CD4-positive, alpha-beta T cell treated with Interleukin-15 for 1 hour (primary cell): ENCODE measurements at regions not wholly inside any gene's neighbourhood (a gene's known extent, or its start where the extent isn't known, plus 50 kb on each side); places are given as distances from the start of the nearest gene placed in this dataset.
"Not testable (repeated sequence)": the region's sequence is repeated elsewhere in the genome, so short reads cannot be mapped to it uniquely, and the experiment has no call there.

ENCODE experiments used
- DNase-seq: peaks from one replicate; pipeline ENCODE4 v3.0.0-alpha.2; 2020

DNA sequence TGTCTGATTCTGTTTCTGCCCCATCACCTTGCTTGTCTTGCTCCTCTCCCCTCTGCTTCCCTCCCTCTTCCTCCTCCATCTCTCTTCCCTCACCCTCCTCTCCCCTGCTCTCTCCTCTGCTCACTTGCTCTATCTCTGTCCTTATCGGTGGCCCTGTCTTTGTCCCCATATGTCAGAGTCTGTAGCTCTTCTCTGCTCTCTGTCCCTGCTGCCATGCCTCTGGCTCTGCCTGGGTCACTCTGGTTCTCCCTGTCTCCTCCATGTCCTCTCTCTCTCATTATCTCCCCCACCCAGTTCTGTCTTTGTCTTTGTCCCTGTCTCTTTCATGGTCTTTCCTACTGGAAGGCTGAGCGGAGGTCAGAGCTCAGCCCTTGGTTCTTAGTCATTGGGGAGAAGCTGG lies 169.1 kb upstream of the NLRP1 start:
- DNase-seq: no peak

DNA sequence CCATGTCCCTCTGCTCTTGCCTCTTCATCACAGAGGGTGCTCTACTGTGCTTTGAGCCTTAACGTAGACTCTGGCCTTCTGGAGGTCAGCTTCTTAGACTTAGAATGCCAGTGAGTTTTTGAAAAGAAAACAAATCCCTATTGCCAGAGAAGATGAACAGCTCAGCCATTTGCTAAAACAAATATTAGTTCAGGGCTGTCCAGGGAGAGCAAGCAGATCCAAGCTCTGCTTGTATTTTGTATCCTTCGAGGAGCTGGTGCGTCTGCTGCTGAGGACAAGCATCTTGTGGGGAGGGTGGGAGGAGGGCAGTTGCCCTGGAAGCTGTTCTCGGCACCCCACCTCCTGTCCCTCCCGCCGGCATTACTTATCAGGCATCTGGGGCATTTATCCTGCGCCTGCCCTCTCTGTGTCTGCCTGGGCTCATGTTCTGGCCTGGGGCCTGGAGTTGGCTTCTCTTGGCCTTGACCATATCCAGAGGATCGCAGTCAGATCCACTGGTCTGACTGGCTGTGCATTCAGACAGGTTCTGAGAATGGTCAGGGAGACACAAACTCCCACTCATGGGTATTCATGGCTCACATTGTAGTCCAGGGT lies 173.1 kb upstream of the NLRP1 start:
- DNase-seq: no peak

DNA sequence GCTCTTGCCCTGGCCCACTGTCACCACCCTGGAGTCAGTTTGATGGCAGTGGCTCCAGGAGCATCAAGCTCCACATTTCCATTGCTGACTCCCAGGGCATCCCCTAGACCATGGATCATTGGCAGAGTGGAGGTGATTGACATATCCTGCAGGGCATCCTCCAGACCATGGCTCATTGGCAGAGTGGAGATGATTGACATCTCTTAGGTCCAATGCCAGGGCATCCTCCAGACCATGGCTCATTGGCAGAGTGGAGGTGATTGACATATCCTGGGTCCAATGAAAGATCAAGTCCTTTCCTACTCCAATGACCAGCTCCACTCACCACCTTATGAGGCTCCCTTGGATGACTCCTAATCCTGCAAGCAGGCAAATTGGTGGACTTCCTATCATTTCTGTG lies 174.3 kb upstream of the NLRP1 start:
- DNase-seq: no peak

DNA sequence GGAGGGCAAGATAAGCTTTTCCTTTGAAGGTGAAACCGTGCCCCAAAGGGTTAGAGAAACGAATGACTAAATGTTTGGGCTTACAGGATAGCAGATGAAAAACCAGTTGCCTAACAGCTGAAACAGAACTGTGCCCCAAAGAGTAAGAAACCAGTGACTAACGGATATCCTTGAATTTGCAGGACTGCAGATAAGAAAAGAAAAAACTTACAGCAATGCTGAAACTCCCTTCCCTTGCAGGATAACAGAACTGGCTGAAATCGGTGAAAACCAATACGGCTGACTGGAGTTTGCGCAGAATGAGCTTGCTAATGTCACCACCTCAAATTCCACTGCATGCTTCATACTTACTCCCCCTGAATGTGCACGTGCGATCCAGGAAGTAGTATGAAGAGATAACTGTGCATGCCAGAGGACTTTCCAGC lies 175.2 kb upstream of the NLRP1 start:
- DNase-seq: no peak

DNA sequence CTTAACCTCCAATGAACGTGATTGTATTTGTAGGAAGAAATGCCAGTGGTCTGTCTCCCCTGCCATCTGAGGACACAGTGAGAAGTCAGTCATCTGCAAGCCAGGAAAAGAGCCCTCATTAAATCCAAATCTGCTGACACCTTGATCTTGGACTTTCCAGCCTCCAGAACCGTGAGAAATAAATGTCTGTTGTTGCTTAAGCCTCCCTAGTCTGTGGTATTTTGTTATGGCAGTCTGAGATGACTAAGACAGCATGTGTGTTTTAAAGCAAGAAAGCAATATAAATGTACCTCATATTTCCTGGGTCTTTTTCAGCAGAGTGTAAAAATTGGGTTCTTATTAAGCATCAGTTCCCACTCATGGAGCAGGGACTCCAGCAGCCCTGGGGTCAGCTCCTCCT lies 177.9 kb upstream of the NLRP1 start:
- no peak for DNase-seq

DNA sequence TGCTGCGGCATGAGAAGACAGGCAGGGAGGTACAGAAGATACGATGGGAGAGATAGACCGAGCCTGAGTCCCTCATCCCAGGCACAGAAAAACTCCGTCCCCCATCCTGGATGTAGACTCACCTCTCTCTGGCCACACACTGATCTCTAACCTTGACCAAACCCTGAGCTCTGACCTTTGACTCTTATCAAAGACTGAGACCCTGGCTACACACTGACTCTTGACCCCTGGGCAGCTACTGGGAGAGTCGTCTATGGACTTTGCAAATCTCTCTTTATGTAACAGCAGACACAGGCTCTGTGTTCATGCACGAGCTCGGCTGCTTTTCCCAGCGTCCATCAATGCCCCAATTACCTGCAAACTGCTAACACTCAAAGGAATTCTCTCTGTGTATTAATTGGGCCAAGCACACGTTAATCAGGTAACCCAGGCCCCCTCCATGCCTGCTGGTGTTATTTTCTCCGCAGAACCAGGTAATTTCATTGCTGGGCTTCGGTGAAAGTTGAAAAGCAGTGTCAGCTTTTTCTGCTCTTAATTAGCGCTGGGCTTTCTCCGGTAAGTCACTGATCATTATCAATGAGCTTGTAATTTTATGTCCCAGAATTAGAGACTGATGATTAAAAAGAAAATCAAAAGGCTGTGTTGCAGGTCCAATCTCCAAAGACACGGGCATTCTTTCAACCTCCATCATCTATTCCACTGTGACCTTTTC lies 179.4 kb upstream of the NLRP1 start:
- DNase-seq: no peak

DNA sequence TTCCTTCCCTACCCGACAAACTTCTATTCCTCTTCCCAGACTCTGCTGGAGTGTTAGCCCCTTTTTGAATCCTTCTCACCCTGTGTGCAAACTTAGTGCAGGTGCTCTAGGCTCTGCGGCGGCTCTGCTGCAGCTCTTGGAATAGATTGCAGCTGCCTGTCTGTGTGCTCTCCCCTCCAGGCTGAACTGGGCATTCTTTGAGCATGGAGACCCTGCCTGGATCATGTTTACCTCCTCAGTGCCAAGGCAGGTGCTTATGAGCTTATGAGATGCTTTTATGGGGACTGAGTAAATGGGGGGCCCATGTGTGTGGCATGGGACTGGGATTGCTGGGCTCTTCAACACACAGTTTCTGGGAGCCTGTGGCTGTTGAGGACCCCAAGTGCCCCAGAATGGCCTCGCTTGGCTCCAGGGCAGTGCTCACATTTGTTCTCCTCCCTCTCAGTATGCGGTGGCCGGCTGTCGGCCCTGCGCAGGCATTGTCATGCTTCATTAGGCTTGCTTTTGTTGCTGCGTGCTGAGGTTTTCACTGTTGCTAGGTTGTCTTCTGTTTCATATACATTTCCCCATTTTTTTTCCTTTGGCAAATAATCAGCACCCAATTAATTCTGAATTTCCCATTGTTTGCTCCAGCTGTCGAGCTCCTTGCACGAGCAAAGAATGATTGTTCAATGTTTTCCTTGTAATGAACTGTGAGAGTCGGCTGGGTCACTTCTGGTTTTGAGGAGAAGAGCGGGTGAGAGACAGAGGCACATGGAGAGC lies 185.5 kb upstream of the NLRP1 start:
- DNase-seq: no peak

DNA sequence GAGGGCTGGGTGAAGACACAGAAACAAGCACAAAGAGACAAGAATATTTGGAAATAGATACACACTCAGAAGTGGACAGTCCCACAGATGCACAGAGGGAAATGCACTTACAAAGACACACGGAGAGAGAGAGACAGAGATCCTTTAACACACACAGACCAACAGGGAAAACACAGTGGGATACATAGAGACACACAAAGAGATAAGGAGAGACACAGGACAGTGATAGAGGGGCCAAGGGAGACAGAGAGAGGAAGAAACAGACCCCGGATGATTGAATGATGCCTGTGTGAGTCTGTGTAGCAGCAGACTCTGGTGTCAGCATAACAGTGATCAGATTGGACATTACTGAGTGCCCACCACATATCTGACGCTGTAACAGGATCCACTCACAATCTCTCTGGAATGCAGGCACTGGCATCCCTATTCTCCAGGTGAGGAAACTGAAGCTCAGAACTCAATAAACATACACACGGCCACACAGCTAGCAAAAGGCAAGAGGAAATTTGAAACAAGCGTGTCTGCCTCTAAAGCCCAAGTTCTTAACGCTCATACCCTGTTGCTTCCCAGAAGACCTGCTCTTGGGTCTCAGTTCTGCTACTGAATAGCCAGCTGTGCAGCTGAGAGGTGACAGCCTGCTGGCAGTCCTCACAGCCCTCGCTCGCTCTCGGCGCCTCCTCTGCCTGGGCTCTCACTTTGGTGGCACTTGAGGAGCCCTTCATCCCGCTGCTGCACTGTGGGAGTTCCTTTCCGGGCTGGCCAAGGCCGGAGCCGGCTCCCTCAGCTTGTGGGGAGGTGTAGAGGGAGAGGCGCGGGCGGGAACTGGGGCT lies 186.3 kb upstream of the NLRP1 start:
- no peak for DNase-seq

DNA sequence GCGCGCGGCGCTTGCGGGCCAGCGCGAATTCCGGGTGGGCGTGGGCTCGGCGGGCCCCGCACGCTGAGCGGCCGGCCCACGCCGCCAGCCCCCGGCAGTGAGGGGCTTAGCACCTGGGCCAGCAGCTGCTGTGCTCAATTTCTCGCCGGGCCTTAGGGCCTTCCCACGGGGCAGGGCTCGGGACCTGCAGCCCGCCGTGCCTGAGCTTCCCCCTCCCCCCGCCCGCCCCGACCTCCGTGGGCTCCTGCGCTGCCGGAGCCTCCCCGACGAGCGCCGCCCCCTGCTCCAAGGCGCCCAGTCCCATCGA lies 186.9 kb upstream of the NLRP1 start:
- not testable (repeated sequence) for DNase-seq

DNA sequence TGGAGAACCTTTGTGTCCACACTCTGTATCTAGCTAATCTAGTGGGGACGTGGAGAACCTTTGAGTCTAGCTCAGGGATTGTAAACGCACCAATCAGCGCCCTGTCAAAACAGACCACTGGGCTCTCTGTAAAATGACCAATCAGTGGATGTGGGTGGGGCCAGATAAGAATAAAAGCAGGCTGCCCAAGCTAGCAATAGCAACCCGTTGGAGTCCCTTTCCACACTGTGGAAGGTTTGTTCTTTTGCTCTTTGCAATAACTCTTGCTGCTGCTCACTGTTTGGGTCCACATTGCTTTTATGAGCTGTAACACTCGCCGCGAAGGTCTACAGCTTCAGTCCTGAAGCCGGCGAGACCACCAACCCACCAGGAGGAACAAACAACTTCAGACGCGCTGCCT lies 187.7 kb upstream of the NLRP1 start:
- DNase-seq: not testable (repeated sequence)

DNA sequence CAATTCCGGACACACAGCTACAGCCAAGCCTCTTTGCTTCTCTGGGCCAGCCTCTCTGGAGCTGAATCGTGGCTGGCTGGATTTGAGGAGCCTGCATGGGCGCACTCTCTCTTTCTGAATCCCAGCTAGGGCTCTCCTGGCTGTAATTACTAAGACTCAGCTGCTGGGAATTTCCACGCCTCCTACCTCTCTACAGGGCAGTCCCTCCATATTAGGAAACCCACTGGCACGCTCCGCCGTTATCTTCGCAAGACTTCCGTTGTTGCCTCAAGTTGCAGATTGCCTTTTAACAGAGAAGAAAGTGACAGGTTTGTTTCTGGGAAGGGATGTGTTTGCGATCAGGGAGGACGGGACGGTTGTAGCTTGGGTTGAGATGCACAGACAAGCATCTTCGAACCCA lies 188.4 kb upstream of the NLRP1 start:
- no peak for DNase-seq

DNA sequence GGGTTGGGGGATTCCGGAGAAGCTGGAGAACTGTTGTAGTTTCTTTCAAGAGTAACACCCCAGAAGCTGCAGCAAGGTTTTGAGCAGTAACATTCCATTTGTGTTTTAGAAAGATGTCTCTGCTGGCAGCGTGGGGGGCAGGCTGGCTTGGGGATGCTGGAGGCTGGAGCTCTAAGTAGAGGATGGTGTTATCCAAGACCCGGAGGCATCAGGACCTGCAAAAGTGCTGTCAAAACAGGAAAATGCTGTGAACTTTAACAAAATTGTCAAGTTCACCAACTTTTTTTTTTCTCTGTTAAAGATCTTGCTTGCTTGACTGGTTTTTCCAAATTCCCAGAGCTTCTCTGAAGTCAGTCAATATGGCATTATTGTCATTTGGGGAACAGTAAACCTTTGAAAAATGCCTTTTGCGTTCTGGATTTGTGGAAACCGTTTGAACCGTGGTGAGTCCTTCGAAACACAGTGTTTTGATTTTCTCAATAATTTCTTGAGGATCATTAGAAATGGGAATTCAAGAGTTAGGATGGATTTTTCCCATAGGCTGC lies 189.6 kb upstream of the NLRP1 start:
- DNase-seq: no peak

DNA sequence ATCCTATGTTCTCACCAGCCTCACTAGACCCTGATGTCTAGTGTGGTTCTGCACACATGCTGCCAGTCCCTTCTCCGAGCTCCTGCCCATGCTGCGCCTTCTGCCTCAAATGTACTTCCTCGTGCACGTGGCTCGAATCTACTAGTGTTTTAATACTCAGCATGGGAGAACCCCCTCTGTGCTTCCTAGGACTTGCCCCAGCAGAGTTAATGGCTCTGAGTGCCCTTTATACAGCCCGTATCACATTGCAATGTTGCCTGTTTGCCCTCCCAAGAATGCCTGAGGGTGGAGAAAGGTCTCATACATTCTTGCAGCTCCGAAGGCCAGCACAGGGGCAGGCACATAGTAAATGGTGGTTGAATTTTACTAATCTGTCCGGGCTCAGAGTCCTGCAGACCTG lies 190.8 kb upstream of the NLRP1 start:
- no peak for DNase-seq

DNA sequence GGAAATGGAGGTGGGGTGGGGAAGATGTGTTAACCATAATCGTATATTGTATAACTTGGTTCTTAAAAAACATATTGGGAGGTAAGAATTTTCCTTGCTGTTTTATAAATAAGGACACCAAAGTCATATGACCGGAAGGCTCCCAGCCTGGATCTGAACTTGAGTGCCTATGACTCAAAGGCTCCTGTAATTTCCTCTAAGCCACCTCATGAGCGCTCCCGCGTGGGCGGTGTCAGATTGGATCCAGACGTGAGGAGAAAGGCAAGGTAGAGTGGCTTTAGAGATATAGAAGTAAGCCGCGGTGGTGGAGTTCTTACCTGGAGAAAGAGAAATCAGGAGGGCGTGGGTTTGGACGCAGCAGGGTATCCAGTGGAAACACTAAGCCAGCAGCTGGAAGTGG lies 196.2 kb upstream of the NLRP1 start:
- no peak for DNase-seq

DNA sequence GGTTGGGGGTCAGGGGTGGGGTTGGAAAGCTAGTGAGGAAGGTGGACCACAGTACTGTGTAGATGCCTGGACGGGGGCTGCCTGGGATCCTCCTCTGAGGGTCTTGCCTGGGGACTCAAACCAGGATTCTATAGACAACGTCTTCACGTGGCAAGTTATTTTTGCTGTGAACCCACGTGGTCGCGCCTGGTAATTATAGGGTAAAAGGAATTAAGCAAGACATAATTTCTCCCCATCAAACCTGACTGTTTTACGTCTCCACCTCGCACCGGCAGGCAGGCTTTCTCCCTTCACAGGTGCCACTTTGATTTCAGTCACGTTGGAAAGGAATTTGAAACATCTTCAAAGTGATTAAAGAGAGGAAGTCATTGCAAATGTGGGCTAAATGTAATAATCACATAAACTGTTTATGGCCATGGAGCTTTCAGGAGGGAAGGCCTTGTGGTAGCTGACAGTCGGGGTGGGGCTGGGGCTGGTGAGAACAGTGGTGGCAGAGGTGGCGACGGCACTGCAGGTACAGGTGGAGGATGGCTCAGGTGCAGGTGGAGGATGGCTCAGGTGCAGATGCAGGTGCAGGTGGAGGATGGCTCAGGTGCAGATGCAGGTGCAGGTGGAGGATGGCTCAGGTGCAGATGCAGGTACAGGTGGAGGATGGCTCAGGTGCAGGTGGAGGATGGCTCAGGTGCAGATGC lies 197.1 kb upstream of the NLRP1 start:
- DNase-seq: no peak

DNA sequence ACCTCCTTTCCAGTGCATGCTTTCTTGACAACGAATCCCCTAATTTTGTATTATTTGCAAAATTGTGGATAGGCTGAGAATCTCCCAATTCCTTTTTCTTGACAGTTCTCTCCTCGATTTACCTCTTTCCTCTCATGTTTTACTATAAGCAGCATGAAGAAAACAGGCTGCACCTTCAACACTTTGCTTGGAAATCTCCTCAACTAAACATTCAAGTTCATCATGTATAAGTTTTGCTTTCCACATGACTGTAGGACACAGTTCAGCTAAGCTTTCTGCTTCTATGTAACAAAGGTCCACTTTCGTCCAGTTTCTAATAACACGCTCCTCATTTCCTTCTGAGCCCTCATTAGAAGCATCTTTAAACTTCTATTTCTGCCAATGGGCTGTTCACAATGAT lies 199.0 kb upstream of the NLRP1 start:
- DNase-seq: no peak

DNA sequence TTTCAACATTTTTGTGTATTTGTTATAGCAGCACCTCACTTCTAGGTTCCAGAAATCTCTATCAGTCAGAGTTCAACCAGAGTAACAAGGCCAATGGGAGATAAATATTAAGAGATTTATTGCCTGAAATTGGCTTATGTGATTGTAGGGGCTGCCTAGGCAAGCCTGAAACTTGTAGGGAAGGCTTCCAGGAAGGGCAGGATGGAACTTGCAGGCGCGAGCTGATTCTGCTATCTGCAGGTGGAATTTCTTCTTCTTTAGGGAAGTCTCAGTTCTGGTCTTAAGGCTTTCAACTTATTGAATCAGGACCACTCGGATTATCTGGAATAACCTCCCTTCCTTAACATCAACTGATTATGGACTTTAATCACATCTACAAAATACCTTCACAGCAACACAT lies 199.5 kb upstream of the NLRP1 start:
- no peak for DNase-seq

DNA sequence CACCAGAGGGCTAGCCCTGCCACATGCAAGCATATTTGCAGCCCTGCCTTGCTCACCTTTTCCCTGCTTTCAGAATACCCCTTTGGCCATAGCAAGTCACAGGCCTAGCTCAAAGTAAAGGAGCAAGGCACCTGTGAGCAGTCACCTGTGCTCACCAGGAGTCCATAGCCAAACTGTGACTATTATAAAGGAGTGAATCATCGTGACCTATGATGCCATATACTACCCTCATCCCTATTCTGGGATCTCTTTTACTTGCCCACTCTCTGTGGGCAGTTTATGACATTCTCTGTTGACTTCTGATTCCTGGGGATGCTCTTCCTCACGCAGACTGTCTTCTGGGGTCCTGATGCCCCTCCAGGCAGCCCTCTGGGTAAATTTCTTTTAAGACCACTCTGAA lies 200.5 kb upstream of the NLRP1 start:
- no peak for DNase-seq

DNA sequence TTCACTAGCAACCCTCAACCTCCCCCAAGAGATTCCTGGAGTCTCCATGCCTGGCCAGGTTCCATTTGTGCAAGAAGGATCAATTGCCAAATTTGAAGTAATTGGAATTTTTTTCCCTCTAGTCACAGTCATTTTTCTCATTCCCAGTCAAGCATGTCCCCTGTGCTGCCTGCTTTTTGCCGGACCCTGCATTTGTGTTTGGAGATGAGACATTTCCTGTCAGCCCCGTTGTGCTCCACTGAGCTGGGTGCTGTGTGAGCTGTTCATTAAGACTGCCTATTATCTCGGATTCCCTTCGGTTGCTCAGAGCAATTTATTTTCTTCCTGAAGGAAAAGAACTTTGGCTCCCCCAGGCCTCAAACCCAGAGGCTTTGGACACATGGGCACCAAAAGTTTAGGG lies 201.0 kb upstream of the NLRP1 start:
- DNase-seq: no peak

DNA sequence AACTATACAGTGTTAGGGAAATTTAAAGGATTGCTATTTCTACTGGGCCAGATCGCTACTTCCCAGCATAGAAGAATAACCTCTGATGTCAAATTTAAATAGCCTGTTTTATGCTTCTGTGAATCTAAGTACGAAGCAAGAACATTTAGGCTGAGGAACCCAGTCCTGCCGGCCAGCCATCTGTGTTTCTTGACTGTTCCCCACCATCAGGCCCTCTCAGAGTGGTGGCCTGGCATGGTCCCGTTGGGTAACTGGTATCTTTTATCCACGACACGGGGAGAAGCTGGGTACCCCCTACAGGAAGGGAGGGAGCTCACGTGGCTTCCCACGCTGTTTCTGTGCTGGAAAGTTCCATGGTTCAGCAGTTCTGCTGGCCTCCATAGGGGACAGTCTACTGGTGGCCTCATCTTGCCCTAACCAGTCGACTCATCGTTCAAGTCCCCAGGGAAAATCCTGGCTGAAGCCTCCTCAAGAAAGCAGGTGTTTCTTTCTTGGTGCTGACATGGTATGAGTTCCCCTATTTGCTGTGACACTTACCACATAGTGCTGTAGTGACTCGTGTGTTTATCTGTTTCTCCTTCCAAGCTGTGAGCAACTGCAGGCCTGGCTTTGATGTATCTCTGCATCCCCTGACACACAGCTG lies 201.7 kb upstream of the NLRP1 start:
- no peak for DNase-seq

DNA sequence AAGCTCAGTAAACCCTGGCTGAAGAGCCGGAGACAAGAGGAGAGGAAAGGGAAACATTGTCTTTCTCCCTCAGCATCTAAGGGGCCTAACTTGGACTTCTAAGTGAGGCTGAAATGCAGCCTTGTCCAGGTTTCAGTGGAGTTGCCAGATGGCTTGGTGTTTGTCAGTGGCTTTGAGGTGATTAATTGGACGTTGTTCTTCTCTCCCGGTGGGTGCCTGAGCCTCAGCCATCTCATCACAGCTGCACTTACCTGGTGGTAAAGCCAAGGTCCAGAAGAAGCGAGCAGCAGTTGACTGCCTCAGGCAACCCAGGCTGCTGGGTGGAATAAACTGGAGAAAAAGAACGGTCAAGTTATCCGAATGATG lies 202.2 kb upstream of the NLRP1 start:
- DNase-seq: no peak

DNA sequence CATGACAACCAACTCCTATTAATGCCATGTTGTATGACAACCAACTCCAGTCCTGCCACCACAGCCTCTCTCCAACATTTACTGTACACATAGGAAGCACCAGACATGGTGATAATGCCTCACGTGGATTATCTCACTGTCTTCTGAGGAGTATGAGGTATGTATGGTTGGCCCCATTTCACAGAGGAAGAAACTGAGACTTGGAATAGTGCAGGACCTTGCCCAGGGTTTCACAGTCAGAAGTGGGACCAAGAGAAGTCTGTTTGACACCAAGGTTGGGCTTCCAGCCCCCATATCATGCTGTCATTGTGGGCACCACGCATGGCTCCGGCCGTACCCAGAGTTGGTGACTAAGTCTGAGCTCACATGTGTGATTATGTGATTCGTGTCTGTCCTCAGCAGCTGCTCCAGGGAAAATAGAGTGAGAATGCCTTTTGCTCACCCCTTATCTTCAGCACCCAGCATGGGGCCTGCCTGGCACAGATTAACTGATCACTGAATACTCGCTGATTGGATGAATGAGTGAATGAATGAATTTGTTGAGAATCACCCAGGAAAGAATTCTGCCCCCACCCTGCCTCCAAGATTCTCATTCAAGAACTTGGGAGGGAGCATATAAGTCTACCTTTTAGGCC lies 204.1 kb upstream of the NLRP1 start:
- DNase-seq: no peak
